Suprapubic skin (tissue), 4 donors: ENCODE measurements at regions not wholly inside any gene's neighbourhood (a gene's known extent, or its start where the extent isn't known, plus 50 kb on each side); places are given as distances from the start of the nearest gene placed in this dataset.

Source experiments
- DNase-seq, 2 donors: peaks; one replicate each; pipeline ENCODE4 v3.0.0-alpha.2; 2019; ENCODE audit warnings: low spot score in 2 of 2
- H3K27ac ChIP-seq: fragments of 200-600 bp; sonication (generic); one replicate; pipeline ENCODE4 v1.5.1; 2019
- H3K27me3 ChIP-seq: fragments of 200-600 bp; sonication (generic); one replicate; pipeline ENCODE4 v1.5.1; 2019
- H3K36me3 ChIP-seq: fragments of 200-600 bp; sonication (generic); one replicate; pipeline ENCODE4 v1.5.1; 2019
- H3K4me1 ChIP-seq: fragments of 200-600 bp; sonication (generic); one replicate; pipeline ENCODE4 v1.5.1; 2019
- H3K4me3 ChIP-seq: fragments of 200-600 bp; sonication (generic); one replicate; pipeline ENCODE4 v1.5.1; 2019; ENCODE audit warnings: mild to moderate bottlenecking
- H3K9me3 ChIP-seq: fragments of 200-600 bp; sonication (generic); one replicate; pipeline ENCODE4 v1.5.1; 2019
- CTCF ChIP-seq, 2 donors: fragments of 200-600 bp in 1 of 2; fragments of 450-650 bp in 1 of 2; sonication (generic) in 1 of 2; IDR thresholded peaks; one replicate each; pipeline ENCODE4 v1.5.1; 2016 to 2019; ENCODE audit warnings: antibody characterized with exemption in 2 of 2, mild to moderate bottlenecking in 1 of 2, moderate library complexity in 1 of 2
- EP300 ChIP-seq: sonication (generic); formaldehyde crosslinking; IDR thresholded peaks from one replicate; pipeline ENCODE4 v1.6.1; 2017; ENCODE audit warnings: antibody characterized with exemption
- POLR2A ChIP-seq, 2 donors: fragments of 450-650 bp; IDR thresholded peaks; one replicate each; pipeline ENCODE4 v1.6.1; 2017; ENCODE audit warnings: antibody characterized with exemption in 2 of 2, mild to moderate bottlenecking in 2 of 2, moderate library complexity in 2 of 2
- POLR2AphosphoS5 ChIP-seq, 3 donors: sonication (generic); formaldehyde crosslinking; IDR thresholded peaks; one replicate each; pipeline ENCODE4 v1.6.1; 2017; ENCODE audit warnings: antibody characterized with exemption in 3 of 3
- WGBS: methylation state at CpG from one replicate; pipeline ENCODE4 v1.1.5; 2018; 5-methylcytosine and 5-hydroxymethylcytosine counted together

DNA sequence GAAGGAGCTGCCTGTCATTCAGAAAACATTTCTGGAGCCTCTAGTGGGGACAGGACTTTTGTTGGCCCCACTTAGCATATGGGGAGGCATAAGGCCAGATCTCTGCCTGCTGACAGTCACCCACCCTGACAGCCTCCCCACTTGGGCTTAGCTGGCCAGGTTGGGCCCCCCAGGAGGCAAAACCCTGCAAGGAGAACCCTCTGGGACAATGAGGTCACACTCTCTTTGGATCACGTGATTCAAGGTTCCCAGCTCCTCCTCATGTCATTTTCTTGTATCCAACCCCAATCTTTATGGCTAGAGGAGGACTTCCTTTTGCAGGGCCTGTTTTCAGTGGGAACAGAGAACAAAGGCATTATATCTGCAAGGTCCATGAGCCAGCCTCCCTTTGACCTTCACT, 60.0 kb downstream of the NAV1 start:
- WGBS, result 69% methylated on average over 1 of the region's 1 CpG
- no peaks in the 10 kb centered on the region for H3K36me3 ChIP-seq
- peaks cover 16% of the 10 kb centered on the region for H3K4me1 ChIP-seq
- H3K4me3 ChIP-seq, result no peak overlapping the region
- H3K27ac ChIP-seq, result no peak overlapping the region
- TF ChIP-seq POLR2AphosphoS5 (IDR thresholded peaks at IDR 0.05) (no peak), CTCF (IDR thresholded peaks at IDR 0.05) (no peak), EP300 (no peak), POLR2A (IDR thresholded peaks at IDR 0.05) (no peak)
- H3K27me3 ChIP-seq, result no peaks in the 10 kb centered on the region
- no peak for DNase-seq
- no peaks in the 10 kb centered on the region for H3K9me3 ChIP-seq

GRCh38 chr1:201599548-201599947, 60.6 kb downstream of the NAV1 start:
- Histone ChIP-seq H3K27me3 (no peaks in the 10 kb centered on the region), H3K27ac (no peak overlapping the region), H3K36me3 (no peaks in the 10 kb centered on the region), H3K4me3 (no peak overlapping the region), H3K4me1 (peaks cover 11% of the 10 kb centered on the region), H3K9me3 (no peaks in the 10 kb centered on the region)
- 79% methylated on average over 8 of the region's 8 CpGs for WGBS
- DNase-seq, result no peak
- no peak for TF ChIP-seq POLR2AphosphoS5 (IDR thresholded peaks at IDR 0.05)
- TF ChIP-seq EP300, result no peak
- TF ChIP-seq CTCF (IDR thresholded peaks at IDR 0.05), result no peak
- TF ChIP-seq POLR2A (IDR thresholded peaks at IDR 0.05), result no peak

- no peak for DNase-seq
- Histone ChIP-seq H3K27ac (no peak overlapping the region), H3K4me3 (no peak overlapping the region), H3K4me1 (peaks cover 5% of the 10 kb centered on the region), H3K9me3 (no peaks in the 10 kb centered on the region), H3K36me3 (no peaks in the 10 kb centered on the region), H3K27me3 (no peaks in the 10 kb centered on the region)
- WGBS, result 74% methylated on average over 7 of the region's 7 CpGs
- TF ChIP-seq POLR2AphosphoS5 (IDR thresholded peaks at IDR 0.05), result no peak
Observed at GRCh38 chr1:201602413-201603265, 63.7 kb downstream of the NAV1 start.

GRCh38 chr1:201603613-201604232, 64.8 kb downstream of the NAV1 start:
- H3K36me3 ChIP-seq, result no peaks in the 10 kb centered on the region
- no peaks in the 10 kb centered on the region for H3K9me3 ChIP-seq
- WGBS, result 90% methylated on average over 8 of the region's 8 CpGs
- TF ChIP-seq CTCF (IDR thresholded peaks at IDR 0.05), result no peak
- no peak for TF ChIP-seq EP300
- no peak for TF ChIP-seq POLR2A (IDR thresholded peaks at IDR 0.05)
- TF ChIP-seq POLR2AphosphoS5 (IDR thresholded peaks at IDR 0.05), result no peak
- H3K27me3 ChIP-seq, result no peaks in the 10 kb centered on the region
- no peak overlapping the region for H3K27ac ChIP-seq
- H3K4me3 ChIP-seq, result no peak overlapping the region
- DNase-seq, result no peak
- H3K4me1 ChIP-seq, result peaks cover 4% of the 10 kb centered on the region

DNA sequence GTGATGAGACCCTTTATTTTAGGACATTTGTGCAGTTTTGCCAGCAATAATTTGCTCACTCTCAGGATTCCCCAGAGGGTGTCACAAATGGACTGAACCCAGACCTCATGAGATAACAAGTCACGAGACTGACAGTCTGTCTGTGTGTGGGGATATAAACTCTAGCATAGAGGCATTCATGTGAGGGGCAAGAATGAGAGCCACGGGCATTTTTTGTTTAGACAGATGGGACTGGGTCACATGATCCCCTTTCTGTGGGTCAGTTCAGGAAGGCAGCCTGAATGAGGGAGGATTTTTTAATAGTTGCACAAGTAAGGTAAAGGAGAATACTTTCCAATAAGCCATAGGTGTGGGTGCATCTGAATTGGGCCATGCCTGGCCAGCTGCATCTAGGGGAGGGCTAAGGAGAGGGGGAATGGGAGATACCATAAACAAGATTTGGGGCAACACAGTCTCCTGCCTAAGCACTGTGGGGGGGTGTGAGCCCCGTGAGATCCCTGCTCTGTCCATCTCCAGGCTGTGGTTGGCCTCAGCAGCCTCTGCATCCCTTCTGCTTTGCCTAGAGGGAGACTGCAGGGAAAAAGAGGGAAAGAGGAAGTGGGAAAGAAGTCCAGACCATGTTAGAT, 66.6 kb downstream of the NAV1 start:
- no peak for TF ChIP-seq CTCF (IDR thresholded peaks at IDR 0.05)
- no peak for TF ChIP-seq POLR2AphosphoS5 (IDR thresholded peaks at IDR 0.05)
- no peak for TF ChIP-seq EP300
- no peak for TF ChIP-seq POLR2A (IDR thresholded peaks at IDR 0.05)
- Histone ChIP-seq H3K36me3 (no peaks in the 10 kb centered on the region), H3K27me3 (no peaks in the 10 kb centered on the region), H3K4me3 (no peak overlapping the region), H3K4me1 (peaks cover 12% of the 10 kb centered on the region), H3K27ac (no peak overlapping the region), H3K9me3 (no peaks in the 10 kb centered on the region)
- no peak for DNase-seq
- WGBS, result 54% methylated on average over 3 of the region's 3 CpGs
